CMK (cell line): ENCODE measurements at regions not wholly inside any gene's neighbourhood (a gene's known extent, or its start where the extent isn't known, plus 50 kb on each side); places are given as distances from the start of the nearest gene placed in this dataset.
"Not testable (repeated sequence)": the region's sequence is repeated elsewhere in the genome, so short reads cannot be mapped to it uniquely, and the experiment has no call there.

ENCODE experiments used
- DNase-seq: peaks from one replicate; pipeline ENCODE4 v3.0.0-alpha.2; 2010; ENCODE audit warnings: low read depth

- not testable (repeated sequence) for DNase-seq
Measured at GRCh38 chr12:131288765-131289695, 335.3 kb downstream of the ADGRD1 start.

GRCh38 chr12:131289807-131290206 is 336.1 kb downstream of the ADGRD1 start:
- DNase-seq: not testable (repeated sequence)

- no peak for DNase-seq
Measured at GRCh38 chr12:131290255-131290959, 336.7 kb downstream of the ADGRD1 start.

GRCh38 chr12:131293071-131294015 is 339.6 kb downstream of the ADGRD1 start:
- not testable (repeated sequence) for DNase-seq

DNA sequence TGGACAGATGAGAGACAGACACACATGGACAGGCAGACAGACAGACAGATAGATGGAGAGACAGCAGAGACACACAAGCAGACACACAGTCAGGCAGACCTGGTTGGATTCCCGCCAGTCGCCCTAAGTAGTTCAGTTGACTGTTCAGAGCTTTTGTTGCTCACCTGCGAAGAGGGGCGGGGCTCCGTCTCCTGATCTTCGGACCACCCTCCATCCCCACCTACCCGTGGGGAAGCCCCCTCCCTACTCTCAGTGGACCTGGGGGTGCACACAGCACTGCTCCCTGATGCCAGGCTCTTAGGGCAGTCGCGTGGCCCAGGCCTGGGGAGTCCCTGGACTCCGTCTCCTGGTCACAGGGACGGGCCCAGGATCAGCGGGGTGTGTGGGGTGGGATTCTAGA is 341.0 kb downstream of the ADGRD1 start:
- DNase-seq: not testable (repeated sequence)

- not testable (repeated sequence) for DNase-seq
Measured at GRCh38 chr12:131295117-131295516, 341.4 kb downstream of the ADGRD1 start.

DNA sequence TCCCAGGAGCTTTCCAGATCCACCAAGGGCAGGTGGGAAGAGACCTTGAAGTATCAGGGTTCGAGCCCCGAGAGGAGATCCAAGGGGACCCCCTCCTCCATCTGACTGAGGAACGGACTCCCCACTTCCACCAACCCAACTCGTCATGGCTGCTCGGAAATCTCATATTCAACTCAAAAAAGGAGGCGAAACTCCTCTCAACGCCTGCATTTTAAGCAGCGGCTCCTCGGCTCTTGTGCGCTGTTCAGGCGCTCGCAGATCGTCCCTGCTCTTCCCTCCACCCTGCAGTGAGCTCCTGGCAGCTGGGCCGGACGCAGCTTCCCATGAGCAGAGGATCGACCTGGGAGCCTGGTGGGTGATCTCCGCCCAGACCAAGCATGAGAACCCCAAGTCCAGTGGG is 341.9 kb downstream of the ADGRD1 start:
- DNase-seq: not testable (repeated sequence)

- DNase-seq: not testable (repeated sequence)
Measured at GRCh38 chr12:131296136-131296535, 342.4 kb downstream of the ADGRD1 start.

DNA sequence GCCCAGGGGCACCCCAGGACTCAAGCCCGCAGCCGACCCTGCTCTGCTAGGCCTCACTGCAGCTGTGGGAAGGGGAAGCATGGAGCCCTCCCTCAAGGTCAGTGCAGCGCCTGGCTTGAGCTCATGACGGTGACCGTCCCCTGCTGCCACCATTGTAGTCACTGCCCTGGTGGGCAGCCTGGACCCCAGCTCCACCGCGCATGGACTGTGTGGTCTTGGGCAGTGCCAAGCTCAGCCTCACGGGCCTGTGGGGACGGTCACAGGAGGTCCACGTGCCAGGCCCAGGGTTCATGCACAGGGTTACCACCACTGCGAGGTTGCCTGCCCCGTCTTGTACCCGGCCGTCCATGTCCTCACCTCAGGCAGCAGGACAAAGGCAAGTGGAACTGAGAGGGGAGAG is 342.9 kb downstream of the ADGRD1 start:
- not testable (repeated sequence) for DNase-seq

GRCh38 chr12:131298526-131299369 is 345.0 kb downstream of the ADGRD1 start:
- not testable (repeated sequence) for DNase-seq

DNA sequence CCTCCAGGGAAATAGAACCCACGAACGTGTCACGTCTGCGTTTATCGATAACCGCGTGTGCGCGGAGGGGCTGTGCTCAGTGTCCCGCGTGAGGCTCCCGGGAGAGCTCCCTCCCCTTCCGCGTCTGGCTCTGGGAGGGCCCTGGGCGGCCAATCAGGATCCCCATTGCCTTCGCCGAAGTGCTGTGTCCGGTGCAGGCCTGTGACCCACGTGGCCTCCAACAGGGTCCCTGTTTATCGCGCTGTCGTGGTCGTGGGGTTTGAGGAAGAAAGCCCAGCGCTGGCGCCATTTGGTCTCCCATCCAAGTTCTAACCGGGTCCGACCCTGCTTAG is 345.6 kb downstream of the ADGRD1 start:
- DNase-seq: not testable (repeated sequence)

DNA sequence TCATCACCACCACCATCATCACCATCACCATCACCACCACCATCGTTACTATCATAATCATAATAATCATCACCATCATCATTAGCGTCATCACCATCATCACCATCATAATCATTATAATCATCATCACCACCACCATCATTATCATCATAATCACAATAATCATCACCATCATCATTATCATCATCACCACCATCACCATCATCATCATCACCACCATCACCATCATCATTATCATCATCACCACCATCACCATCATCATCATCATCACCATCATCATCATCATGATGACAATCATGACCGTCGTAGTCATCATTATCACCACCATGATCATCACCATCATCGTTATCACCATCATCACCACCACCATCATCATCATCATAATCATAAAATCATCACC is 349.9 kb downstream of the ADGRD1 start:
- DNase-seq: not testable (repeated sequence)

- DNase-seq: not testable (repeated sequence)
Measured at GRCh38 chr12:131304642-131305041, 350.9 kb downstream of the ADGRD1 start.

- no peak for DNase-seq
Measured at GRCh38 chr12:131309700-131310099, 356.0 kb downstream of the ADGRD1 start.

GRCh38 chr12:131310227-131310969 is 356.7 kb downstream of the ADGRD1 start:
- DNase-seq: not testable (repeated sequence)

DNA sequence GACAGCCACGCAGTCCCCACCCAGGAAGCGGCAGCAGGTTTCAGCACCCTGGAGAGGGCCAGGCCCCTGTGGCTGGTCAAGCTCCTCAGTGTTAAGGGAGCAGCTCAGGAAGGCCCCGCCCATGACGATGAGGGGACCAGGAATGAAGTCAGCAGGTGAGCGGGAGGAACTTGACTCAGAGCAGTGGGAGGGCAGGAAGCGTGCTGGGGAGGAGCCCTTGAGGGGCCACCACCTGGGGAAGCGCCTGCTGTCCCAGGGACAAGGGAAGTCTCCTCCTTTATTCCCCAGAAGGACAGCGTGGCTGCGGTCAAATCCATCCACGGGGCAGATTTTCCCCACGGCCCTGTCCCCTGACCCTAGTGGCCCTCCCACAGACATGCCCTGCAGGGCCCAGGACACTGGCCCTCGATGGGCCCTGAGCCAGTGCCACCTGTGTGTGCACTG is 357.6 kb downstream of the ADGRD1 start:
- DNase-seq: not testable (repeated sequence)

DNA sequence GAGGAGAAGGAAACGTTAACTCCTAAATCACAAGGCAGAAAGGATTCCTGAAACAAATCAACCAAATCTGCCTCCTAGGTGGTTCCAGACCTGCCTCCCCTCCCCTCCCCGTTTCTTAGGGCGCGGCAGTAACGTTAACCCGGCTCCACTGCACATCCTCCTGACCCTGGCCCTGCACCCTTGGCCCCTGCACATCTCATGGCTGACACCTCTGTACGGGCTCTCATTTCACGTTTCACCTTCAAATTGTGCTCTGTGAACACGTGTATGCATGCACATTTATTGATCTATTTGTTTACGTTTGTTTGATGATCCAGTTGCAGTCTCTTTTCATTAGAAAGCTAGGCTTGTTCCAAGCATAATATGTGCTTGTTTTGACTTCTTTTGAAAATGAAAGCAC is 358.1 kb downstream of the ADGRD1 start:
- DNase-seq: no peak

DNA sequence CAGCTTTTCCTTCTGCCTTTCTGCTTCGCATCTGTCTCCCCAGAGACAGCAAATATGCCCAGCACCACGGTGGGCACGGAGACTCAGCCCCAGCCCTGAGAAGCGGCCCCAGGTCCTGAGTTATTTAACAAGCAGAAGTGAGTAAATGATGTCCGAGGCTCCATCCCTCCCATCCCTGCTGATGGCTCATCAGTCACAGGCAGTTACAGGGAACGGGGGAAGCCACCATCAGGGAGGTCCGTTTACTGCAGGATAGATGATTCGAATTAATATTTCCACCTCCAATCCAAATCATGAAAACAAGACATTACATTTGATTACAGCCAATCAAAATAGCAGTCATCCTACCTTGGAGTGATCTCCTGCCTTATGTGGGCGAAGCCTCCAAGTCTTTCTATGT is 358.7 kb downstream of the ADGRD1 start:
- DNase-seq: not testable (repeated sequence)

GRCh38 chr12:131312793-131313545 is 359.3 kb downstream of the ADGRD1 start:
- DNase-seq: no peak
